GM12878 (cell line): ENCODE measurements at regions not wholly inside any gene's neighbourhood (a gene's known extent, or its start where the extent isn't known, plus 50 kb on each side); places are given as distances from the start of the nearest gene placed in this dataset.

ENCODE experiments used
- ATAC-seq: fragments of 200-7000 bp; cut with Tn5 transposase; 3 replicates; pipeline ENCODE4 v1.9.1; 2020; ENCODE audit warnings: mild to moderate bottlenecking, moderate library complexity
- BruUV-seq: library from RNA; stranded (reverse); fragments of 400-500 nt; replicated peaks from 2 replicates; lab custom pipeline; 2021; lab: Mats Ljungman, UMichigan
- CTCF ChIA-PET: fragments of 300-600 bp; sonication (Branson Sonifier 250); formaldehyde crosslinking; extraction: SDS; loops from one replicate; lab custom pipeline; 2021; ENCODE audit warnings: inconsistent platforms; lab: Yijun Ruan, JAX
- POLR2A ChIA-PET: fragments of 350-600 bp; formaldehyde crosslinking; extraction: SDS; loops from one replicate; lab custom pipeline; 2021; ENCODE audit warnings: inconsistent platforms; lab: Charles Lee
- RAD21 ChIA-PET: fragments of 300-600 bp; sonication (Branson Sonifier 250); formaldehyde crosslinking; loops from one replicate; lab custom pipeline; 2023; ENCODE audit warnings: antibody characterized with exemption; ENCODE audit not compliant: unreplicated experiment; lab: Charles Lee
- SMC1A ChIA-PET: fragments of 300-600 bp; sonication (Branson Sonifier 250); formaldehyde crosslinking; loops from one replicate; lab custom pipeline; 2023; ENCODE audit not compliant: unreplicated experiment, uncharacterized antibody; lab: Charles Lee
- DNase-seq: peaks from one replicate; pipeline ENCODE4 v3.0.0-alpha.2; 2011; ENCODE audit warnings: low read depth, low spot score
- FAIRE-seq: peaks from 3 replicates; lab custom pipeline; 2011; peaks lifted over from hg19 to GRCh38; lab: Jason Lieb, UNC
- H2AFZ ChIP-seq: 2 replicates; pipeline ENCODE4 v1.6.0; 2011; ENCODE audit warnings: low read depth, low read length, control low read depth; ENCODE audit not compliant: control insufficient read depth
- H3K27ac ChIP-seq: 2 replicates; pipeline ENCODE4 v1.5.1; 2011; ENCODE audit warnings: control low read depth; ENCODE audit not compliant: control insufficient read depth, insufficient read depth
- H3K27me3 ChIP-seq, 2 experiments: replicated peaks in 1 of 2; 2 replicates each; pipeline versions ENCODE4 v1.6.0 to v1.6.1; 2011; ENCODE audit warnings: low read length in 1 of 2; ENCODE audit not compliant: control insufficient read depth in 2 of 2, insufficient read depth in 2 of 2
- H3K36me3 ChIP-seq, 2 experiments: 2 replicates each; pipeline ENCODE4 v1.5.1; 2011; ENCODE audit warnings: low read length in 1 of 2; ENCODE audit not compliant: control insufficient read depth in 2 of 2, insufficient read depth in 2 of 2
- H3K4me1 ChIP-seq: 2 replicates; pipeline ENCODE4 v1.6.1; 2011; ENCODE audit warnings: mild to moderate bottlenecking, low read length, moderate library complexity, mixed read lengths; ENCODE audit not compliant: control insufficient read depth, insufficient read depth
- H3K4me2 ChIP-seq: 2 replicates; pipeline ENCODE4 v1.6.0; 2011; ENCODE audit warnings: control low read depth; ENCODE audit not compliant: control insufficient read depth, insufficient read depth
- H3K4me3 ChIP-seq: fragments of 200-600 bp; sonication (generic); 2 replicates; pipeline ENCODE4 v1.5.1; 2016
- H3K79me2 ChIP-seq: 2 replicates; pipeline ENCODE4 v1.6.0; 2011; ENCODE audit warnings: low read length; ENCODE audit not compliant: control insufficient read depth, insufficient read depth
- H3K9ac ChIP-seq: 2 replicates; pipeline ENCODE4 v1.8.0; 2011; ENCODE audit warnings: low read length, control low read depth, mixed read lengths; ENCODE audit not compliant: control insufficient read depth, insufficient read depth
- H3K9me3 ChIP-seq: replicated peaks from 3 replicates; pipeline ENCODE4 v1.5.1; 2011; ENCODE audit warnings: mild to moderate bottlenecking, low read length; ENCODE audit not compliant: control insufficient read depth, insufficient read depth
- H4K20me1 ChIP-seq: 2 replicates; pipeline ENCODE4 v1.6.0; 2011; ENCODE audit not compliant: control insufficient read depth, insufficient read depth
- ASH2L ChIP-seq: fragments of 300-600, 200-600 bp; sonication (generic); IDR thresholded peaks from 2 replicates; pipeline ENCODE4 v1.6.1; 2017; ENCODE audit warnings: low read depth, mild to moderate bottlenecking, borderline replicate concordance
- E2F4 ChIP-seq: IDR thresholded peaks from 2 replicates; pipeline ENCODE4 v1.6.1; 2012; ENCODE audit warnings: low read depth, low read length, improper control_type of control experiment
- IKZF1 ChIP-seq: fragments of 450-650 bp; conservative IDR thresholded peaks from 2 replicates; pipeline ENCODE4 v1.6.1; 2017; ENCODE audit warnings: antibody characterized with exemption, mild to moderate bottlenecking
- MTA2 ChIP-seq: fragments of 450-650 bp; IDR thresholded peaks from 2 replicates; pipeline ENCODE4 v1.6.1; 2016; ENCODE audit warnings: low read depth, mild to moderate bottlenecking, moderate library complexity
- NFYA ChIP-seq: IDR thresholded peaks from 2 replicates; pipeline ENCODE4 v1.6.1; 2011; ENCODE audit warnings: low read depth, mild to moderate bottlenecking, low read length, improper control_type of control experiment, borderline replicate concordance
- RCOR1 ChIP-seq: conservative IDR thresholded peaks from 2 replicates; pipeline ENCODE4 v1.6.1; 2012; ENCODE audit warnings: low read depth, low read length, improper control_type of control experiment
- RUNX3 ChIP-seq: IDR thresholded peaks from 2 replicates; pipeline ENCODE4 v1.6.1; 2012; ENCODE audit warnings: low read length, inconsistent platforms
- STAT1 ChIP-seq: fragments of 450-650 bp; conservative IDR thresholded peaks from 2 replicates; pipeline ENCODE4 v1.6.1; 2014; ENCODE audit warnings: antibody characterized with exemption, mild to moderate bottlenecking
- STAT3 ChIP-seq: IDR thresholded peaks from 2 replicates; pipeline ENCODE4 v1.6.1; 2011; ENCODE audit warnings: low read depth, low read length, improper control_type of control experiment
- SUPT20H ChIP-seq: IDR thresholded peaks from 2 replicates; pipeline ENCODE4 v1.6.1; 2011; ENCODE audit warnings: low read depth, mild to moderate bottlenecking, low read length, moderate library complexity, borderline replicate concordance; ENCODE audit not compliant: control insufficient read depth
- TCF12 ChIP-seq: IDR thresholded peaks from 2 replicates; pipeline ENCODE4 v1.6.1; 2011; ENCODE audit warnings: low read depth, mild to moderate bottlenecking, low read length
- WRNIP1 ChIP-seq: IDR thresholded peaks from 2 replicates; pipeline ENCODE4 v1.6.1; 2011; ENCODE audit warnings: low read depth, low read length, improper control_type of control experiment, borderline replicate concordance
- YY1 ChIP-seq: IDR thresholded peaks from 2 replicates; pipeline ENCODE4 v1.6.1; 2011; ENCODE audit warnings: low read depth, mild to moderate bottlenecking, low read length
- ZBTB11 ChIP-seq: fragments of 450-650 bp; formaldehyde crosslinking; IDR thresholded peaks from 2 replicates; pipeline ENCODE4 v1.5.0; 2022; ENCODE audit warnings: mild to moderate bottlenecking, missing genetic modification characterization
- ZBTB4 ChIP-seq: fragments of 450-650 bp; formaldehyde crosslinking; IDR thresholded peaks from 2 replicates; pipeline ENCODE4 v1.4.0; 2022; ENCODE audit warnings: mild to moderate bottlenecking, moderate library complexity
- WGBS: methylation state at CpG from one replicate; pipeline ENCODE4 v1.1.6; 2016; ENCODE audit warnings: low lambda C conversion rate; ENCODE audit not compliant: insufficient replicate concordance, insufficient coverage; ENCODE audit errors: missing lambda C conversion rate; 5-methylcytosine and 5-hydroxymethylcytosine counted together
- in situ Hi-C: fragments of 300-500 bp; cut with MboI; formaldehyde crosslinking; loops from 9 replicates; pipeline ENCODE4 v1.14.3; 2018; ENCODE audit warnings: mixed read lengths
- intact Hi-C: fragments of 100-400 bp; cut with micrococcal nuclease; formaldehyde crosslinking; loops from one replicate; pipeline ENCODE4 v1.14.2; 2022; ENCODE audit not compliant: unreplicated experiment
- TF ChIP-seq, protein P1 (sequence below): IDR thresholded peaks from 2 replicates; pipeline ENCODE4 v1.6.1; 2012; ENCODE audit warnings: low read depth, low read length, improper control_type of control experiment

DNA sequence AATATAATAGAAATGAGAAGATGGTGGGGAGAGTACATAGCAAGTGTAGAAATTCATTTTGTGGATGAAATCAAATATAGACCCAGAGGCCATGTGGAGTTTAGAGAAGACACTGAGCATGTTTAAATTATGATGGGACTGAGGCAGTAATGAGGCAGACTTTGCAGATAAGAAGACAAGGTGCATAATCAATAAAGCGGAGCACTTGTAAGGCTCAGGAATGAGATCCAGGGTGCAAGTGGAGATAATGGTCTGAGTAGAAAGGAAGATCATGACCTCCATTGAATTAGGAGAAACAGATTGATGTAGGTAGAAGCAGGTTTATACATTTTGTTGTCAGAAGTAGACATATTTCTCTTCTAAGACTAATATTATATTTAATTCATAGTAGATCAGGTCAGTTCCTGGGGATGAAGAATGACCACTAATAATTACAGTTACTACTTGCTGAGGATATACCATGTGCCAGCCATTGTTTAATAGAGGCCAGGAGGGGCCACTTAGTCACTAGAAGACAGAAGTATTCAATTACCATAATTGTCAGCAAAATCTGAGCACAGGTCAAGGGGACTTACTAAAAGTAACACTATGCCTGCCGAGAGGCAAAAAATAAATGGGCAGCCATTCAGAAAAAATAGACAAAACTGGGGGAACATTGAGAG is 479.8 kb downstream of the DNAH5 start:
- TF ChIP-seq, protein P1, sequence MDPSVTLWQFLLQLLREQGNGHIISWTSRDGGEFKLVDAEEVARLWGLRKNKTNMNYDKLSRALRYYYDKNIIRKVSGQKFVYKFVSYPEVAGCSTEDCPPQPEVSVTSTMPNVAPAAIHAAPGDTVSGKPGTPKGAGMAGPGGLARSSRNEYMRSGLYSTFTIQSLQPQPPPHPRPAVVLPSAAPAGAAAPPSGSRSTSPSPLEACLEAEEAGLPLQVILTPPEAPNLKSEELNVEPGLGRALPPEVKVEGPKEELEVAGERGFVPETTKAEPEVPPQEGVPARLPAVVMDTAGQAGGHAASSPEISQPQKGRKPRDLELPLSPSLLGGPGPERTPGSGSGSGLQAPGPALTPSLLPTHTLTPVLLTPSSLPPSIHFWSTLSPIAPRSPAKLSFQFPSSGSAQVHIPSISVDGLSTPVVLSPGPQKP, result no peak
- no peak for TF ChIP-seq ZBTB11 (CRISPR knock-in tag)
- TF ChIP-seq RCOR1, result no peak
- TF ChIP-seq STAT1, result no peak
- TF ChIP-seq SUPT20H, result no peak
- TF ChIP-seq STAT3, result no peak
- no peak for TF ChIP-seq ZBTB4 (CRISPR knock-in tag)
- TF ChIP-seq YY1, result no peak
- TF ChIP-seq IKZF1, result no peak
- no peak for TF ChIP-seq TCF12
- TF ChIP-seq WRNIP1, result no peak
- TF ChIP-seq E2F4, result no peak
- no peak for TF ChIP-seq MTA2
- no peak for TF ChIP-seq RUNX3
- no peak for TF ChIP-seq NFYA
- no peak for TF ChIP-seq ASH2L
- TF ChIP-seq, all 136 proteins: peak for 0
- ChIA-PET RAD21 (no interaction called here), CTCF (no interaction called here), SMC1A (no interaction called here), POLR2A (no interaction called here)
- Histone ChIP-seq H3K79me2 (no peaks in the 10 kb centered on the region), H3K4me3 (no peak overlapping the region), H3K9ac (no peak overlapping the region), H3K4me2 (no peak overlapping the region), H3K36me3 (no peaks in the 10 kb centered on the region), H2AFZ (no peak overlapping the region), H3K4me1 (no peaks in the 10 kb centered on the region), H4K20me1 (no peaks in the 10 kb centered on the region), H3K9me3 (no peaks in the 10 kb centered on the region), H3K27me3 (no peaks in the 10 kb centered on the region), H3K27ac (no peak overlapping the region)
- in situ Hi-C loops, result no loop called here
- intact Hi-C loops, result no loop called here
- no peak for DNase-seq
- 62% methylated on average over 2 of the region's 2 CpGs for WGBS
- no TSS peak for BruUV-seq
- FAIRE-seq, result no peak
- ATAC-seq, result no peak
